M059J (cell line): ENCODE measurements at regions not wholly inside any gene's neighbourhood (a gene's known extent, or its start where the extent isn't known, plus 50 kb on each side); places are given as distances from the start of the nearest gene placed in this dataset.
"Not testable (repeated sequence)": the region's sequence is repeated elsewhere in the genome, so short reads cannot be mapped to it uniquely, and the experiment has no call there.

Experiments
- DNase-seq: peaks from one replicate; pipeline ENCODE4 v3.0.0-alpha.2; 2012; ENCODE audit warnings: low read depth

GRCh38 chr10:78456649-78457400 lies 423.2 kb downstream of the RPS24 start:
- DNase-seq, result no peak

GRCh38 chr10:78457804-78458482 lies 424.3 kb downstream of the RPS24 start:
- peak; percentile 81 for DNase-seq

GRCh38 chr10:78458983-78459638 lies 425.4 kb downstream of the RPS24 start:
- peak; percentile 84 for DNase-seq

- DNase-seq, result no peak
Observed at GRCh38 chr10:78459639-78460037, 426.0 kb downstream of the RPS24 start.

GRCh38 chr10:78460204-78460603 lies 426.5 kb downstream of the RPS24 start:
- DNase-seq, result no peak

GRCh38 chr10:78461333-78461732 lies 427.7 kb downstream of the RPS24 start:
- DNase-seq, result no peak

GRCh38 chr10:78462176-78462575 lies 428.5 kb downstream of the RPS24 start:
- DNase-seq, result no peak

GRCh38 chr10:78462726-78463228 lies 429.1 kb downstream of the RPS24 start:
- no peak for DNase-seq

DNA sequence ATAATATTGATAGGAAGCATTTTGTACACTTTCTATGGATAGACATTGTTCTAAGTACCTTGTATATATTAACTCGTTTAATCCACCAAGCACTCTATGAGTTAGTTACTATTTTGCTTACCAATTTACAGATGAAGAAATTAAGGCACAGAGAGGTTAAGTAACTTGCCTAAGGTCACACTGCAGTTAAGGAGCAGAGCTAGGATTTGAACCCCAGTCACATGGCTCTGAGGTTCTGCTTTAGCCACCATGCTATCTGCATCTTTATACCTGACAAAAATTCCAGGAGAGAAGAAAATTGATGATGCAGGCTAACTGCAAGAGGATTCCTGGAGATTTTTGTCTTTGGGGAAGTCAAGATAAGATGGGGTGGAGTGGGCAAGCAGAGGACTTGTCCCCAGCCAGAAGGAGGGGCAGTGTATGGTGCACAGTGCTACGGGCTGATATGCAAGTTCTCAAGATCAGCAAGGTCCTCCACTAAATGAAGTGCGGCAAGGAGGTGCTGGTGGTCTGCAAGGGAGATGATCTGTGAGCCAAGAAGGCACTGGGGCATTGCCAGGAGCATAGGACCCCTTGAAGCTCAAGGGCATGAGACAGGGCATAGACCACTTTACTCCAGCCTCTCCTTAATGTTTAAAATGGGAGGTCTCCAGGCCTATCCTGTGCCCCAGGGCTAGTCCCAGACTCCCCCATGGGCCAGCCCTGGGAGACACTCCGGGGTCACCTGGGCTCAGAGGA lies 430.6 kb downstream of the RPS24 start:
- DNase-seq, result no peak

- no peak for DNase-seq
Observed at GRCh38 chr10:78464856-78465267, 431.2 kb downstream of the RPS24 start.

DNA sequence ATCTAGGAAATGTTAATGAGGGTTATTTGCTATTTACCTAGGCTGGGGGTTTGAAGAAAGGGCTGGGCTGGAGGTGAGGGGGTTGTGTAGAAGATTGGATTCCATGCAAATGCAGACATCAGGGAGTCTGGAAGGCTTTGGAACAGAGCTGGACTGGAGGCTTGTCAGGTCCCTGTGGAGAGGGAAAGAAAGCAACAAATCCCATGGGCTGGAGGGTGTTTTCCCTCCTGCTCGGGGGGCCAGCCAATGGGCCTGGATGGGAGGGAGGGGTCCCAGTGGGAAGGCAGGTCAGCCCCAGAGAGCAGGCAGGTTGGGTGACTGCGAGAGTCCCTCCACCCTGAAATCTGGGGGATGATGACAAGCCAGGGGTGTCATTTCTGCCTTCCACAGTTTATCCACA lies 431.8 kb downstream of the RPS24 start:
- no peak for DNase-seq

- DNase-seq, result no peak
Observed at GRCh38 chr10:78467496-78468106, 433.9 kb downstream of the RPS24 start.

GRCh38 chr10:78468731-78469130 lies 435.1 kb downstream of the RPS24 start:
- DNase-seq, result not testable (repeated sequence)

- DNase-seq, result peak; percentile 89
Observed at GRCh38 chr10:78470267-78471103, 436.8 kb downstream of the RPS24 start.

DNA sequence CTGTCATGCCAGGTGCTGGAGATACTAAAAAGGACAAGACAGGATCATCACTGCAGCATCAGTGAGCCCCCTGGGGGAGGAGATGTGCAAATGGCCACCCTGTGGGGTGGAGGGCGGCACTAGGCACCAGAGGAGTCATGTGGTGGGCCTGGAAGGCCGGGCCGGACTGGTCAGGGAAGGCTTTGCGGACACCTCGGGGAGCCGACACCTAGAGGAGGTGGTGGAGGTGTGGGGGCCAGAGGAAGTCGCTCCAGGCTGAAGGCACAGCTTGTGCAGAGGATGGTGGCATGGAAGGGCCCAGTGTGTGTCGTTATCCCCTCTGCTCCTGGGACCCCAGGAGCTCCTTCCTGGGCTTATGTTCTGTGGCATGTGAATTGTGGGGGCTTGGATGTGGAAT lies 437.7 kb downstream of the RPS24 start:
- DNase-seq, result no peak

DNA sequence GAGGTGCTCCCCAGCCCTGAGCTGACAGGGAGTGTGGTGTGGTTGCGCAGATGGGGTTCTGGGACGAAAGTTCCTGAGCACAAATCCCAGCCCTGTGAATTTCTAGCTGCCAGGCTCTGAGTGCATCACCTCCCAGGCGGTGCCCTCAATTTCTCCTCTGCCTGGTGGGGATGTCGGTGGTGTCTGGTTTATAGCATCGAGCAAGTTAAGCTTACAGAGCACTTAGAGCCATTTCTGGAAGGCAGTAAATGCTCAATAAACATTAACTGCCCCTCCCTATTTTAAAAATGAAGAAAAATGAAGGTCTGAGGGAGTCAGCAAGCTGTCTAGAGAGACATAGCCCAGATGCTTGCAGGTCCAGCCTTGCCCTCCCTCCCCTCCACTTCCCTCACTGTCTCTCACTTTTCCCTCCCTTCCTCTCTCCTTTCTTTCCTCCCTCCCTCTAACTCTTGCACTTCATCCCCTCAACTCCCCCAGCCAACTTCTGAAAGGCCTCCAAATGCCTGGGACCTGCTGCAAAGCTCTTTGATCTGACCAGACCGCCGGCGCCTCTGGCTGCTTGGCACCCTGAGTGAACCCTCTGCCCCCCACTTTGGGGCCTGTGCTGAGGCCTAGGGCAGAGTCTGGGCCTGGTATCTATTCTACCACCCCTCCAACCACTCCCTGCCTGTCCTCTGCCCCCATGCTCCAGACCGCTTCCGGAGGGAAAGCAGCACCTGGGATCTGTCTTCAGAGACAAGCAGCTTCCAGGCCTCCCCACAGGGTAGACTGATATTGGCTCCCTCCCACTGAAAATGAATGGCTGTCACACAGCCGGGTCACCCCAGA lies 438.3 kb downstream of the RPS24 start:
- DNase-seq, result no peak

DNA sequence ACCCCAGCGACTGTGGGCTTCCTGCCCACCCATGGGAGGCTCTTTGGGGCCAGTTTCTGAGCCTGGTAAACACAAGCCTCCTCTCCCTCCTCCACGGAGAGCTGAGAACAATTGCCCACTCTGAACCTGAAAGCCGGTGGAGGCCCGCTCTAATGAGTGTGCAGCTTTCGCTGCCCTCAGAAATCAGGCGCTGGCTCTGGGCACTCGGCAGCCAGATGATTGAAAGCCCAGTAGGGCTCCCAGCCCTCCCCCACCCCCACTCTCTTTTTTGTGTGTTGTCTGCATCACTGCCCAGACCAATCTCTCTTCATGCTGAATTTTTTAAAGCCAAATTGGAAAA lies 438.9 kb downstream of the RPS24 start:
- DNase-seq, result no peak

DNA sequence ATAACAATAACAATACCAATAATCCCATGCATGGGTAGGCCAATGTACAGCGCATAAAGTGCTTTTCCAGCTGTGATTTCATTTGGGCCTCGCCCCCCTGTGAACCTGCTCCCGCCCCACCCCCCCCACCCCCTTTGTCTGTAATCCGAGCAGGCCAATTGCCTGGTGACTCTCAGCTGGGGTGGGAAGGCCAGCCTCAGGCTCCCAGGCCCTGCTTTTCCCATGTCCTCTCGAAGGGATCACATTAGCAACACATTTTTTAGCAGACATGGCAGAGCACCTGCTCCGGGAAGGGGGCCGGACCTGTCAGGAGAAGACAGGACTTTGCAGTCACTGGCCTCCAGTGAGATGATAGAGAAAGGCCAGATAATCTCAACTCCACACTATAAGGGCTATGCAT lies 439.3 kb downstream of the RPS24 start:
- no peak for DNase-seq

DNA sequence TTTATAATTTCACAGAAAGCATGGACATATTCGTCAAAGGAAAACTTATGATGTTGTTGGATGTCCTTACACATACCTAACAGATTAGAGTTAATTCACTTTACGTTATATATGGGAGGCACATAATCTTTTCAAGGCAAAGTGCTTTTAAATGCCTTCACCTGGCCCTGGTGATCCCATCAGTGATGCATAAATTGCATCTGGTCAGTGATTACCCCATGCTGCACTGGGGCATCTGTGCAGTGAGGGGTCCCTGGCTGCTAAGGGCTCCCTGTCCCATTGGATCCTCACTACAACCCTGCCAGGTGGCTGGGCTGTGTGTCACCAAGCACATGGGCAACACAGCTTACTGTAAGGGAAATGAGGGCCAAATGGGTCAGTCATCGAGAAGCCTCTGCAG lies 441.1 kb downstream of the RPS24 start:
- DNase-seq, result no peak

DNA sequence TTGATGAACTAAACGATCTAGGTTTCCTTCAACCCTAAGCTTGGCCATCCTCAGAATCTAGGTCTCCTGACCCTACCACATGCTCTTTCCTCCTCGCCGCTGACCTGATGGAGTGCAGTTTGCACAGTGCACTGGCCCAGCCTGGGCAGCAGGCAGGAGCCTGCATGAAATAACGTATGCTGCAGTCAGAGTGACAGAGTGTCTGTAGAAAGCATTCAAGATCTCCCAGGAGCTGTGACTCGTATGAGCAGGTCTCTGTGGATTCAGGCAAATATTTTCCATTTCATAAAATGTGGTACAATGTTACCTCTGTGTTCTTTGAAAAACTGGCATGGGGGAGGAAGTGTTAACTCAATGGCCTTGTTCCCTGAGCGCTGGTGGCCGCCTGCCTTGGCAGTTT lies 441.8 kb downstream of the RPS24 start:
- no peak for DNase-seq
